HCT116 (cell line): ENCODE measurements at regions not wholly inside any gene's neighbourhood (a gene's known extent, or its start where the extent isn't known, plus 50 kb on each side); places are given as distances from the start of the nearest gene placed in this dataset.

Source experiments
- ATAC-seq: fragments of 200-7000 bp; cut with Tn5 transposase; 2 replicates; pipeline ENCODE4 v1.9.1; 2020; ENCODE audit warnings: mild to moderate bottlenecking, moderate library complexity
- BruUV-seq: library from RNA; stranded (reverse); fragments of 400-500 nt; replicated peaks from 2 replicates; lab custom pipeline; 2021; lab: Mats Ljungman, UMichigan
- CTCF ChIA-PET: fragments of 300-600 bp; sonication (Branson Sonifier 250); formaldehyde crosslinking; loops from one replicate; lab custom pipeline; 2021; ENCODE audit warnings: antibody characterized with exemption; lab: Charles Lee
- POLR2A ChIA-PET: fragments of 300-600, 350-600 bp; sonication (Branson Sonifier 250); formaldehyde crosslinking; loops from one replicate; lab custom pipeline; 2021; ENCODE audit warnings: antibody characterized with exemption; lab: Charles Lee
- RAD21 ChIA-PET, 2 experiments: fragments of 300-600 bp; sonication (Branson Sonifier 250); formaldehyde crosslinking; loops; one replicate each; lab custom pipeline; 2023; ENCODE audit warnings: low total read pairs in 2 of 2; ENCODE audit not compliant: uncharacterized antibody in 2 of 2, unreplicated experiment in 2 of 2, low non-redundant PET in 1 of 2; lab: Charles Lee
- DNase-seq: peaks from one replicate; pipeline ENCODE4 v3.0.0-alpha.2; 2010; ENCODE audit warnings: low read depth, low spot score
- H2AFZ ChIP-seq: fragments of 200-600 bp; shearing (Covaris generic), sonication (generic); 2 replicates; pipeline ENCODE4 v1.6.1; 2017; ENCODE audit warnings: low read depth, mixed run types, mixed read lengths, antibody characterized with exemption, low read length; ENCODE audit not compliant: poor library complexity, severe bottlenecking
- H3K27ac ChIP-seq: 2 replicates; pipeline ENCODE4 v1.5.1; 2012; ENCODE audit warnings: low read depth, low read length
- H3K27me3 ChIP-seq: fragments of 200-600 bp; sonication (generic); 2 replicates; pipeline ENCODE4 v1.6.1; 2016; ENCODE audit warnings: mixed run types, low read length, mixed read lengths; ENCODE audit not compliant: insufficient read depth
- H3K36me3 ChIP-seq, 2 experiments: fragments of 200-500 bp in 1 of 2; fragments of 200-600 bp in 1 of 2; sonication (Bioruptor generic) in 1 of 2; sonication (generic) in 1 of 2; 2 replicates each; pipeline versions ENCODE4 v1.5.1 to v1.6.1; 2014 to 2016; ENCODE audit warnings: low read length in 2 of 2, inconsistent platforms in 1 of 2, mixed read lengths in 1 of 2, mixed run types in 1 of 2; ENCODE audit not compliant: insufficient read depth in 2 of 2, control insufficient read depth in 1 of 2
- H3K4me1 ChIP-seq, 2 experiments: fragments of 200-600 bp in 1 of 2; sonication (generic) in 1 of 2; 2 replicates each; pipeline versions ENCODE4 v1.5.1 to v1.6.1; 2012 to 2017; ENCODE audit warnings: low read length in 2 of 2, inconsistent platforms in 1 of 2, mild to moderate bottlenecking in 1 of 2, mixed read lengths in 1 of 2, mixed run types in 1 of 2, moderate library complexity in 1 of 2; ENCODE audit not compliant: insufficient read depth in 2 of 2, control insufficient read depth in 1 of 2
- H3K4me2 ChIP-seq: fragments of 200-600 bp; sonication (generic); 2 replicates; pipeline ENCODE4 v1.6.1; 2017; ENCODE audit warnings: mixed run types, low read length, mixed read lengths
- H3K4me3 ChIP-seq, 2 experiments: fragments of 200-600 bp in 1 of 2; sonication (generic) in 1 of 2; replicated peaks in 1 of 2; 2 replicates each; pipeline ENCODE4 v1.5.1; 2011 to 2016; ENCODE audit warnings: low read length in 2 of 2, control low read depth in 1 of 2, low read depth in 1 of 2, mild to moderate bottlenecking in 1 of 2, mixed read lengths in 1 of 2, mixed run types in 1 of 2
- H3K79me2 ChIP-seq: fragments of 200-600 bp; sonication (generic); 2 replicates; pipeline ENCODE4 v1.6.1; 2017; ENCODE audit warnings: mild to moderate bottlenecking, mixed run types, low read length, moderate library complexity, mixed read lengths; ENCODE audit not compliant: insufficient read depth
- H3K9ac ChIP-seq: fragments of 200-600 bp; sonication (generic); 2 replicates; pipeline ENCODE4 v1.6.1; 2016; ENCODE audit warnings: low read length, mixed read lengths
- H3K9me2 ChIP-seq: fragments of 200-600 bp; sonication (generic), shearing (Covaris generic); 2 replicates; pipeline ENCODE4 v1.6.1; 2017; ENCODE audit warnings: mixed run types, mild to moderate bottlenecking, moderate library complexity; ENCODE audit not compliant: insufficient read depth
- H3K9me3 ChIP-seq, 2 experiments: fragments of 200-500 bp in 1 of 2; fragments of 200-600 bp in 1 of 2; sonication (Bioruptor generic) in 1 of 2; sonication (generic) in 1 of 2; 2 replicates each; pipeline ENCODE4 v1.6.1; 2014 to 2017; ENCODE audit warnings: low read length in 2 of 2, mixed read lengths in 2 of 2, inconsistent platforms in 1 of 2, low read depth in 1 of 2, mild to moderate bottlenecking in 1 of 2, mixed run types in 1 of 2, moderate library complexity in 1 of 2; ENCODE audit not compliant: control insufficient read depth in 1 of 2, insufficient read depth in 1 of 2
- H4K20me1 ChIP-seq: fragments of 200-600 bp; sonication (generic), shearing (Covaris generic); 2 replicates; pipeline ENCODE4 v1.6.1; 2017; ENCODE audit warnings: mixed run types, mild to moderate bottlenecking, moderate library complexity; ENCODE audit not compliant: insufficient read depth
- ATF3 ChIP-seq: IDR thresholded peaks from 2 replicates; pipeline ENCODE4 v1.6.1; 2012
- CBX3 ChIP-seq: IDR thresholded peaks from 2 replicates; pipeline ENCODE4 v1.6.1; 2012; ENCODE audit warnings: low read depth
- CTCF ChIP-seq, 3 experiments: fragments of 200-600 bp in 1 of 3; sonication (generic) in 1 of 3; IDR thresholded peaks in 2 of 3; conservative IDR thresholded peaks in 1 of 3; 2 replicates each; pipeline ENCODE4 v1.5.1; 2012 to 2017; ENCODE audit warnings: low read depth in 2 of 3, low read length in 2 of 3, antibody characterized with exemption in 1 of 3, borderline replicate concordance in 1 of 3, control low read depth in 1 of 3, mild to moderate bottlenecking in 1 of 3, mixed read lengths in 1 of 3, mixed run types in 1 of 3, moderate library complexity in 1 of 3; ENCODE audit not compliant: insufficient read depth in 1 of 3
- EZH2 ChIP-seq: fragments of 200-600 bp; sonication (generic); IDR thresholded peaks from 2 replicates; pipeline ENCODE4 v1.6.1; 2017; ENCODE audit warnings: antibody characterized with exemption, mixed run types
- FOSL1 ChIP-seq: IDR thresholded peaks from 2 replicates; pipeline ENCODE4 v1.6.1; 2012; ENCODE audit warnings: low read depth
- JUND ChIP-seq: IDR thresholded peaks from 2 replicates; pipeline ENCODE4 v1.6.1; 2012
- POLR2A ChIP-seq: IDR thresholded peaks from 2 replicates; pipeline ENCODE4 v1.7.0; 2011; ENCODE audit warnings: borderline replicate concordance; ENCODE audit not compliant: insufficient read depth, insufficient read length; ENCODE audit errors: extremely low read depth
- SIN3A ChIP-seq: IDR thresholded peaks from 2 replicates; pipeline ENCODE4 v1.6.1; 2012; ENCODE audit warnings: low read depth
- SP1 ChIP-seq: IDR thresholded peaks from 2 replicates; pipeline ENCODE4 v1.6.1; 2012; ENCODE audit warnings: low read depth
- SRF ChIP-seq: IDR thresholded peaks from 2 replicates; pipeline ENCODE4 v1.6.1; 2012; ENCODE audit warnings: low read depth
- TCF7L2 ChIP-seq: IDR thresholded peaks from 2 replicates; pipeline ENCODE4 v1.7.0; 2011; ENCODE audit warnings: borderline replicate concordance, inconsistent platforms; ENCODE audit not compliant: insufficient read depth, insufficient read length; ENCODE audit errors: extremely low read depth
- YY1 ChIP-seq: IDR thresholded peaks from 2 replicates; pipeline ENCODE4 v1.6.1; 2011; ENCODE audit warnings: low read length, low read depth, moderate library complexity, mild to moderate bottlenecking; ENCODE audit not compliant: insufficient replicate concordance; ENCODE audit errors: extremely low read depth
- ZNF274 ChIP-seq: fragments of 200-500 bp; sonication (Bioruptor generic); IDR thresholded peaks from 2 replicates; pipeline ENCODE4 v1.6.1; 2014; ENCODE audit warnings: mild to moderate bottlenecking, low read depth, low read length, inconsistent platforms
- intact Hi-C: fragments of 100-400 bp; cut with micrococcal nuclease; formaldehyde crosslinking; loops from 2 replicates; pipeline ENCODE4 v1.10.0; 2022
- TF ChIP-seq, protein P1 (sequence below): IDR thresholded peaks from 2 replicates; pipeline ENCODE4 v1.6.1; 2012; ENCODE audit warnings: low read depth

GRCh38 chr2:144137705-144138428 lies 382.1 kb downstream of the ZEB2 start:
- ATAC-seq = no peak

DNA sequence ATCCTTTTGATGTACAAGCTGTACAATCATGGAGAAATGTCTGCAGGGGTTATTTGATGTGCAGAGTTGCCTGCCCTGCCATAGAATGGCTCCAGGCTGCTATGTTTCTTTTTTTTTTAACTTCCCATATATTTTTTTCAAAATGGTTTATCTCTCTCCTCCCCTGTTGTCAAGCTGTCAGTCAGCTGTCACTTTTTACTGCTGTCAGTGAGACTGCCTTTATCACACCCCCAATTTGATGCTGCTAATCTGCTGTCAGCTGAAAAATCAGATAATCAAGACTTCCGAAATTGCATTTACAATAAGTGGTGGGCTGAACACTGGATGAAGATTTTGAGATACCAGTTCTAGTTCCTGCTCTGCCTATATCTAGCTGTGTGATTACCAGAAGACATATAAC lies 382.6 kb downstream of the ZEB2 start:
- Histone ChIP-seq H3K9me2 (no peaks in the 10 kb centered on the region), H3K9ac (no peak overlapping the region), H3K4me1 (no peaks in the 10 kb centered on the region), H3K4me2 (no peak overlapping the region), H2AFZ (no peak overlapping the region), H3K9me3 (no peaks in the 10 kb centered on the region), H3K36me3 (no peaks in the 10 kb centered on the region), H3K4me3 (no peak overlapping the region), H3K27me3 (no peaks in the 10 kb centered on the region), H3K27ac (no peak overlapping the region), H3K79me2 (no peaks in the 10 kb centered on the region)
- no TSS peak for BruUV-seq
- intact Hi-C loops = no loop called here
- no peak for DNase-seq
- ChIA-PET POLR2A (no interaction called here), RAD21 (no interaction called here), CTCF (no interaction called here)
- no peak for ATAC-seq
- TF ChIP-seq SIN3A = no peak
- TF ChIP-seq ATF3 = no peak
- TF ChIP-seq CTCF (IDR thresholded peaks at IDR 0.05 in 2 of 3, conservative IDR thresholded peaks at IDR 0.05 in 1 of 3; ENCODE audit: borderline replicate concordance in 1 of 3, insufficient read depth in 1 of 3, low read depth in 2 of 3, low read length in 2 of 3) = no peak
- no peak for TF ChIP-seq SP1
- no peak for TF ChIP-seq POLR2A
- no peak for TF ChIP-seq ZNF274
- TF ChIP-seq, protein P1, sequence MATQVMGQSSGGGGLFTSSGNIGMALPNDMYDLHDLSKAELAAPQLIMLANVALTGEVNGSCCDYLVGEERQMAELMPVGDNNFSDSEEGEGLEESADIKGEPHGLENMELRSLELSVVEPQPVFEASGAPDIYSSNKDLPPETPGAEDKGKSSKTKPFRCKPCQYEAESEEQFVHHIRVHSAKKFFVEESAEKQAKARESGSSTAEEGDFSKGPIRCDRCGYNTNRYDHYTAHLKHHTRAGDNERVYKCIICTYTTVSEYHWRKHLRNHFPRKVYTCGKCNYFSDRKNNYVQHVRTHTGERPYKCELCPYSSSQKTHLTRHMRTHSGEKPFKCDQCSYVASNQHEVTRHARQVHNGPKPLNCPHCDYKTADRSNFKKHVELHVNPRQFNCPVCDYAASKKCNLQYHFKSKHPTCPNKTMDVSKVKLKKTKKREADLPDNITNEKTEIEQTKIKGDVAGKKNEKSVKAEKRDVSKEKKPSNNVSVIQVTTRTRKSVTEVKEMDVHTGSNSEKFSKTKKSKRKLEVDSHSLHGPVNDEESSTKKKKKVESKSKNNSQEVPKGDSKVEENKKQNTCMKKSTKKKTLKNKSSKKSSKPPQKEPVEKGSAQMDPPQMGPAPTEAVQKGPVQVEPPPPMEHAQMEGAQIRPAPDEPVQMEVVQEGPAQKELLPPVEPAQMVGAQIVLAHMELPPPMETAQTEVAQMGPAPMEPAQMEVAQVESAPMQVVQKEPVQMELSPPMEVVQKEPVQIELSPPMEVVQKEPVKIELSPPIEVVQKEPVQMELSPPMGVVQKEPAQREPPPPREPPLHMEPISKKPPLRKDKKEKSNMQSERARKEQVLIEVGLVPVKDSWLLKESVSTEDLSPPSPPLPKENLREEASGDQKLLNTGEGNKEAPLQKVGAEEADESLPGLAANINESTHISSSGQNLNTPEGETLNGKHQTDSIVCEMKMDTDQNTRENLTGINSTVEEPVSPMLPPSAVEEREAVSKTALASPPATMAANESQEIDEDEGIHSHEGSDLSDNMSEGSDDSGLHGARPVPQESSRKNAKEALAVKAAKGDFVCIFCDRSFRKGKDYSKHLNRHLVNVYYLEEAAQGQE = no peak
- no peak for TF ChIP-seq SRF
- no peak for TF ChIP-seq CBX3
- TF ChIP-seq FOSL1 = no peak
- no peak for TF ChIP-seq YY1
- no peak for TF ChIP-seq EZH2
- TF ChIP-seq TCF7L2 = no peak
- TF ChIP-seq, all 23 proteins: peak for 0
- no peaks in the 10 kb centered on the region for H4K20me1 ChIP-seq

More at GRCh38 chr2:144137705-144138428, 382.1 kb downstream of the ZEB2 start:
- Histone ChIP-seq H4K20me1 (no peaks in the 10 kb centered on the region), H3K9me2 (no peaks in the 10 kb centered on the region), H3K9ac (no peak overlapping the region), H3K36me3 (no peaks in the 10 kb centered on the region), H3K4me3 (no peak overlapping the region), H3K79me2 (no peaks in the 10 kb centered on the region), H2AFZ (no peak overlapping the region), H3K27ac (no peak overlapping the region), H3K27me3 (no peaks in the 10 kb centered on the region), H3K9me3 (no peaks in the 10 kb centered on the region), H3K4me1 (no peaks in the 10 kb centered on the region), H3K4me2 (no peak overlapping the region)
- DNase-seq = no peak
- POLR2A ChIA-PET = no interaction called here
- CTCF ChIA-PET = no interaction called here
- RAD21 ChIA-PET = no interaction called here
- BruUV-seq = no TSS peak
- intact Hi-C loops = no loop called here
- TF ChIP-seq JUND (no peak), EZH2 (no peak)
- TF ChIP-seq, all 23 proteins: peak for 0
